GM10266 (cell line): ENCODE measurements at regions not wholly inside any gene's neighbourhood (a gene's known extent, or its start where the extent isn't known, plus 50 kb on each side); places are given as distances from the start of the nearest gene placed in this dataset.

Experiments
- DNase-seq: peaks from one replicate; pipeline ENCODE4 v3.0.0; 2012; ENCODE audit errors: extremely low spot score
- CTCF ChIP-seq: IDR thresholded peaks from 2 replicates; pipeline ENCODE4 v1.5.1; 2012; ENCODE audit warnings: mild to moderate bottlenecking, low read depth; ENCODE audit not compliant: control insufficient read depth, insufficient read depth; ENCODE audit errors: missing control alignments

- TF ChIP-seq CTCF = no peak
- DNase-seq = no peak
Measured at GRCh38 chr5:82499725-82500244, 221.6 kb upstream of the RPS23 start.

- DNase-seq = no peak
- no peak for TF ChIP-seq CTCF
Measured at GRCh38 chr5:82497242-82497641, 219.1 kb upstream of the RPS23 start.

DNA sequence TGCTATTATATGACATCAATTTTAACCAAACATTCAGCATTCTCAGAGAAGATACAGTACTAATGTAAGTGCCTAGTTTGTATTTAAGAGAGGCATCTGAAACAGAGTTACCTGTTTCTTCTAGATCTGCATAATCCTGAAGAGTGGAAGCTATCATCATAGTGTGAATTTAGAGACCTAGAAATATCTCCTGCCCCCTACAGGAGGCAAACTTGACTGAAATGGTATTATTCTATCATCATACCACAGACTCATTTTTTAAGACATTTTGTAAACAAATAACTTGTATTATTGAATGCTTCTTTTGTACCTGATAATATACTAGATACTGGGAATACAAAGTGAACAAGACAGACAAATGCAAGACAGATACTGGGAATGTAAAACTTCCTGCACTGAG is 216.8 kb upstream of the RPS23 start:
- no peak for DNase-seq
- TF ChIP-seq CTCF = no peak

- DNase-seq = no peak
- TF ChIP-seq CTCF = no peak
Measured at GRCh38 chr5:82493221-82493620, 215.1 kb upstream of the RPS23 start.

GRCh38 chr5:82491397-82491796 is 213.2 kb upstream of the RPS23 start:
- no peak for DNase-seq
- no peak for TF ChIP-seq CTCF

DNA sequence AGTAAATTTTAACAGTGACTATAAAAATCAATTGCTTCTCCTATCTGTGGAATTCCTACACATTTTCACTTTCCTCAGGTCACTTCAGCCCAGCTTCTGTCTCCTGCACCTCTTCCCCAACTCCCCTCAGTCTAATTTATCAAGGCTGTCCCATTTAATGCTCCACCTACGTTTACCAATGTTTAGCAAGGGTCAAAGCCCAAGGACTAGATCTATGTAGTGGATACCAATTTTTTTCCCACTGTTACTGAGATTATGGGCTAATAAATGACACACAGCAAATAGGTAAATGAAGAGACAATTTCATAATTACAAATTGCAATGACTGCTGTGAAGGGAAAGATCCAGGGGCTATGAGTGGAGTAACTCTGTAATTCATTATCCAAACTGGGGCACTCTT is 211.5 kb upstream of the RPS23 start:
- TF ChIP-seq CTCF = no peak
- no peak for DNase-seq

- no peak for TF ChIP-seq CTCF
- no peak for DNase-seq
Measured at GRCh38 chr5:82487131-82487530, 209.0 kb upstream of the RPS23 start.

DNA sequence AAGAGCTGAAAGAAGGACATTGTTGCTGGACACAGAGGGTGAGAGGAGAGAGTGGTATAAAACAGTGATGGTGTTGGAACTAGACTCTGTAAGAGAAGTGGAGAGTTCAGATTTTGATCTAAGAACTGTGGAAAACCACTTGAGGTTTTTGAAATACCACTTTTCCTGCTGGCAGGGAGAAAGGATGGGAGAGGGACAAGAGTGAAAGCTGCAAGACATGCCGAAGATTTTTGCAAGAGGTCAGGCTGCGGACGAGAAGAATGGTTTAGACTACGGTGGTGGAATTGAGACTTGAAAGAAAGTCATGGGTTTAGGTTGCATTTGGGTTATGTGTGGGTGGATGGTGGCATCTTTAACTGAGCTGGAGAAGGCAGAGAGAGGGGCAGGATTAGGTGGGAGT is 202.2 kb upstream of the RPS23 start:
- no peak for TF ChIP-seq CTCF
- no peak for DNase-seq
